HEK293T (cell line): ENCODE measurements at regions not wholly inside any gene's neighbourhood (a gene's known extent, or its start where the extent isn't known, plus 50 kb on each side); places are given as distances from the start of the nearest gene placed in this dataset.

Source experiments
- ARNT ChIP-seq: fragments of 450-650 bp; IDR thresholded peaks from 2 replicates; pipeline ENCODE4 v1.6.1; 2017; ENCODE audit warnings: mild to moderate bottlenecking
- BHLHE40 ChIP-seq: fragments of 450-650 bp; IDR thresholded peaks from 2 replicates; pipeline ENCODE4 v1.6.1; 2016; ENCODE audit warnings: mild to moderate bottlenecking, moderate library complexity, borderline replicate concordance
- ELF4 ChIP-seq: fragments of 450-650 bp; IDR thresholded peaks from 2 replicates; pipeline ENCODE4 v1.6.1; 2017; ENCODE audit warnings: antibody characterized with exemption
- FOXA1 ChIP-seq: fragments of 450-650 bp; IDR thresholded peaks from 2 replicates; pipeline ENCODE4 v1.6.1; 2016; ENCODE audit warnings: mild to moderate bottlenecking
- FOXK2 ChIP-seq: fragments of 450-650 bp; IDR thresholded peaks from 2 replicates; pipeline ENCODE4 v1.6.1; 2016; ENCODE audit warnings: mild to moderate bottlenecking
- FOXM1 ChIP-seq: fragments of 450-650 bp; IDR thresholded peaks from 2 replicates; pipeline ENCODE4 v1.6.1; 2017; ENCODE audit warnings: mild to moderate bottlenecking, borderline replicate concordance
- HDGF ChIP-seq: fragments of 450-650 bp; IDR thresholded peaks from 2 replicates; pipeline ENCODE4 v1.6.1; 2017; ENCODE audit warnings: antibody characterized with exemption, borderline replicate concordance
- NFRKB ChIP-seq: fragments of 450-650 bp; IDR thresholded peaks from 2 replicates; pipeline ENCODE4 v1.6.1; 2016; ENCODE audit warnings: mild to moderate bottlenecking, moderate library complexity
- PKNOX1 ChIP-seq: fragments of 450-650 bp; IDR thresholded peaks from 2 replicates; pipeline ENCODE4 v1.6.1; 2016
- SP1 ChIP-seq: fragments of 450-650 bp; IDR thresholded peaks from 2 replicates; pipeline ENCODE4 v1.6.1; 2017
- SUZ12 ChIP-seq: fragments of 450-650 bp; IDR thresholded peaks from 2 replicates; pipeline ENCODE4 v1.6.1; 2016; ENCODE audit warnings: mild to moderate bottlenecking
- TARDBP ChIP-seq: fragments of 450-650 bp; IDR thresholded peaks from 2 replicates; pipeline ENCODE4 v1.6.1; 2016

GRCh38 chrX:121823406-121823805, 776.0 kb downstream of the GLUD2 start:
- TF ChIP-seq SP1: no peak
- TF ChIP-seq SUZ12: no peak
- no peak for TF ChIP-seq ELF4
- no peak for TF ChIP-seq FOXM1
- no peak for TF ChIP-seq BHLHE40
- TF ChIP-seq FOXK2: no peak
- no peak for TF ChIP-seq NFRKB
- TF ChIP-seq PKNOX1: no peak
- no peak for TF ChIP-seq ARNT
- no peak for TF ChIP-seq TARDBP
- TF ChIP-seq FOXA1: no peak
- no peak for TF ChIP-seq HDGF
